Neuronal stem cell (in vitro differentiated cells): ENCODE measurements at regions not wholly inside any gene's neighbourhood (a gene's known extent, or its start where the extent isn't known, plus 50 kb on each side); places are given as distances from the start of the nearest gene placed in this dataset.
"Not testable (repeated sequence)": the region's sequence is repeated elsewhere in the genome, so short reads cannot be mapped to it uniquely, and the experiment has no call there.

Experiments used
- DNase-seq: peaks from one replicate; pipeline ENCODE4 v3.0.0-alpha.2; 2013; ENCODE audit warnings: low spot score
- H2AFZ ChIP-seq: one replicate; pipeline ENCODE4 v1.6.1; 2013; ENCODE audit warnings: mild to moderate bottlenecking, low read length, inconsistent platforms
- H2AK5ac ChIP-seq: 2 replicates; pipeline ENCODE4 v1.6.1; 2013; ENCODE audit warnings: low read depth, mild to moderate bottlenecking, inconsistent platforms, low read length, moderate library complexity, mixed read lengths
- H2BK120ac ChIP-seq: 2 replicates; pipeline ENCODE4 v1.6.1; 2013; ENCODE audit warnings: low read depth, mild to moderate bottlenecking, inconsistent platforms, low read length, moderate library complexity, mixed read lengths
- H2BK12ac ChIP-seq: one replicate; pipeline ENCODE4 v1.6.1; 2013; ENCODE audit warnings: low read length, inconsistent platforms
- H2BK15ac ChIP-seq: 2 replicates; pipeline ENCODE4 v1.6.1; 2013; ENCODE audit warnings: mild to moderate bottlenecking, low read length, inconsistent platforms, mixed read lengths
- H2BK5ac ChIP-seq: one replicate; pipeline ENCODE4 v1.6.1; 2013; ENCODE audit warnings: inconsistent platforms, mild to moderate bottlenecking, low read length, moderate library complexity
- H3K14ac ChIP-seq: one replicate; pipeline ENCODE4 v1.6.1; 2013; ENCODE audit warnings: low read length, inconsistent platforms
- H3K18ac ChIP-seq: 2 replicates; pipeline ENCODE4 v1.6.1; 2013; ENCODE audit warnings: low read length, inconsistent platforms
- H3K23ac ChIP-seq: 2 replicates; pipeline ENCODE4 v1.6.1; 2013; ENCODE audit warnings: low read depth, mild to moderate bottlenecking, mixed read lengths, low read length, inconsistent platforms; ENCODE audit not compliant: poor library complexity
- H3K27ac ChIP-seq: replicated peaks from 3 replicates; pipeline ENCODE4 v1.5.1; 2013; ENCODE audit warnings: low read length, inconsistent platforms
- H3K27me3 ChIP-seq, 3 experiments: 2 replicates each; pipeline ENCODE4 v1.6.1; 2013; ENCODE audit warnings: low read length in 3 of 3, mild to moderate bottlenecking in 2 of 3, inconsistent platforms in 1 of 3, low read depth in 1 of 3, mixed read lengths in 1 of 3, moderate library complexity in 1 of 3; ENCODE audit not compliant: control insufficient read depth in 3 of 3, insufficient read depth in 3 of 3
- H3K36me3 ChIP-seq, 2 donors: replicated peaks in 1 of 2; 2 replicates each; pipeline ENCODE4 v1.6.1; 2013; ENCODE audit warnings: low read length in 2 of 2; ENCODE audit not compliant: control insufficient read depth in 2 of 2, insufficient read depth in 2 of 2
- H3K4ac ChIP-seq: 2 replicates; pipeline ENCODE4 v1.6.1; 2013; ENCODE audit warnings: inconsistent platforms, mild to moderate bottlenecking, low read length, moderate library complexity
- H3K4me1 ChIP-seq, 2 donors: 1 replicate in 1 of 2; 2 replicates in 1 of 2; pipeline ENCODE4 v1.6.1; 2013; ENCODE audit warnings: low read length in 2 of 2, low read depth in 1 of 2; ENCODE audit not compliant: control insufficient read depth in 2 of 2, insufficient read depth in 1 of 2
- H3K4me2 ChIP-seq: one replicate; pipeline ENCODE4 v1.6.1; 2013; ENCODE audit warnings: mild to moderate bottlenecking, low read length, inconsistent platforms; ENCODE audit not compliant: insufficient read depth, poor library complexity, severe bottlenecking
- H3K4me3 ChIP-seq, 2 donors: 2 replicates each; pipeline ENCODE4 v1.5.1; 2013; ENCODE audit warnings: low read length in 2 of 2, mild to moderate bottlenecking in 2 of 2, inconsistent platforms in 1 of 2, moderate library complexity in 1 of 2
- H3K79me1 ChIP-seq: one replicate; pipeline ENCODE4 v1.6.1; 2013; ENCODE audit warnings: low read depth, mild to moderate bottlenecking, inconsistent platforms, low read length, moderate library complexity
- H3K9ac ChIP-seq: one replicate; pipeline ENCODE4 v1.6.1; 2013; ENCODE audit warnings: mild to moderate bottlenecking, low read depth, low read length, inconsistent platforms; ENCODE audit not compliant: poor library complexity
- H3K9me3 ChIP-seq, 2 donors: replicated peaks in 1 of 2; 2 replicates each; pipeline versions ENCODE3 to v1.6.1; 2013; ENCODE audit warnings: low read length in 2 of 2, mild to moderate bottlenecking in 2 of 2, inconsistent platforms in 1 of 2, low read depth in 1 of 2, mixed read lengths in 1 of 2, moderate library complexity in 1 of 2; ENCODE audit not compliant: control insufficient read depth in 2 of 2, insufficient read depth in 1 of 2
- H4K8ac ChIP-seq: one replicate; pipeline ENCODE4 v1.6.1; 2013; ENCODE audit warnings: low read depth, mild to moderate bottlenecking, inconsistent platforms, low read length, moderate library complexity
- H4K91ac ChIP-seq: one replicate; pipeline ENCODE4 v1.6.1; 2013; ENCODE audit warnings: low read length, low read depth, mild to moderate bottlenecking, inconsistent platforms; ENCODE audit not compliant: poor library complexity
- whole genome bisulfite sequencing, 2 donors: extraction: QIAGEN DNeasy Blood & Tissue Kit; methylation state at CpG; one replicate each; pipeline ENCODE4 v1.1.7; 2013; ENCODE audit warnings: missing lambda C conversion rate in 2 of 2, mixed read lengths in 1 of 2; ENCODE audit not compliant: insufficient read length in 2 of 2, insufficient replicate concordance in 1 of 2; ENCODE audit errors: extremely low coverage in 2 of 2; 5-methylcytosine and 5-hydroxymethylcytosine counted together

- WGBS, 2 donors = no CpG with 5 or more reads among the region's 3 CpGs
- Histone ChIP-seq H3K9me3 (no peaks in the 10 kb centered on the region), H4K8ac (no peak overlapping the region)
These were observed 454.2 kb upstream of the KLF6 start for GRCh38 chr10:4239186-4239585.

DNA sequence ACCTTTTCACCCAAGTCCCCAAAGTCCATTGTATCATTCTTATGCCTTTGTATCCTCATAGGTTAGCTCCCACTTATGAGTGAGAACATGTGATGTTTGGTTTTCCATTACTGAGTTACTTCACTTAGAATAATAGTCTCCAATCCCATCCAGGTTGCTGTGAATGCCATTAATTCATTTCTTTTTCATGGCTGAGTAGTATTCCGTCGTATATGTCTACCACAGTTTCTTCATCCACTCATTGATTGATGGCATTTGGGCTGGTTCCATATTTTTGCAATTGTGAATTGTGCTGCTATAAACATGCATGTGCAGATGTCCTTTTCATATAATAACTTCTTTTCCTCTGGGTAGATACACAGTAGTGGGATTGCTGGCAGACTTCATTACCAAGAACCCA, 451.9 kb upstream of the KLF6 start:
- not testable (repeated sequence) for H4K91ac ChIP-seq, H3K36me3 ChIP-seq, H2BK5ac ChIP-seq, H4K8ac ChIP-seq, H3K9ac ChIP-seq, H3K79me1 ChIP-seq, DNase-seq, H3K27ac ChIP-seq, H3K23ac ChIP-seq, H2AFZ ChIP-seq, H3K9me3 ChIP-seq, H2BK12ac ChIP-seq, H3K4me2 ChIP-seq, H2AK5ac ChIP-seq, H3K18ac ChIP-seq, H3K27me3 ChIP-seq, H2BK15ac ChIP-seq, H3K14ac ChIP-seq, H3K4me3 ChIP-seq, H3K4ac ChIP-seq, H2BK120ac ChIP-seq
- WGBS, 2 donors = no CpG with 5 or more reads among the region's 2 CpGs
- peaks cover 0 to 11% of the 10 kb centered on the region in 2 donors for H3K4me1 ChIP-seq

More at GRCh38 chr10:4239186-4239585, 454.2 kb upstream of the KLF6 start:
- no peak overlapping the region for H3K18ac ChIP-seq
- H3K4me2 ChIP-seq = no peak overlapping the region
- no peak overlapping the region for H2BK120ac ChIP-seq
- no peaks in the 10 kb centered on the region for H3K27me3 ChIP-seq
- no peak overlapping the region for H3K27ac ChIP-seq
- no peak overlapping the region for H2AFZ ChIP-seq
- H3K23ac ChIP-seq = no peak overlapping the region
- no peaks in the 10 kb centered on the region for H3K36me3 ChIP-seq
- H3K14ac ChIP-seq = no peak overlapping the region
- H3K9ac ChIP-seq = no peak overlapping the region
- H4K91ac ChIP-seq = no peak overlapping the region
- H3K4ac ChIP-seq = no peak overlapping the region
- no peak overlapping the region for H2BK5ac ChIP-seq
- H2BK15ac ChIP-seq = no peak overlapping the region
- peaks cover 3 to 26% of the 10 kb centered on the region in 2 donors for H3K4me1 ChIP-seq
- H3K4me3 ChIP-seq = no peak overlapping the region
- no peak overlapping the region for H2AK5ac ChIP-seq
- no peak overlapping the region for H2BK12ac ChIP-seq
- no peak for DNase-seq
- H3K79me1 ChIP-seq = no peaks in the 10 kb centered on the region

- Histone ChIP-seq H3K4me1 (no peaks in the 10 kb centered on the region), H3K9ac (no peak overlapping the region), H2AFZ (no peak overlapping the region), H4K8ac (no peak overlapping the region), H3K4me2 (no peak overlapping the region), H3K79me1 (no peaks in the 10 kb centered on the region), H3K23ac (no peak overlapping the region), H3K9me3 (peaks cover 0 to 9% of the 10 kb centered on the region in 2 donors), H3K27ac (no peak overlapping the region), H3K27me3 (no peaks in the 10 kb centered on the region), H2BK15ac (no peak overlapping the region), H3K14ac (no peak overlapping the region), H2BK12ac (no peak overlapping the region), H3K4ac (no peak overlapping the region), H2AK5ac (no peak overlapping the region), H3K18ac (no peak overlapping the region), H3K4me3 (no peak overlapping the region), H4K91ac (no peak overlapping the region), H2BK5ac (no peak overlapping the region), H3K36me3 (no peaks in the 10 kb centered on the region), H2BK120ac (no peak overlapping the region)
- no CpG with 5 or more reads among the region's 8 CpGs for WGBS, 2 donors
- DNase-seq = no peak
These were observed 449.7 kb upstream of the KLF6 start for GRCh38 chr10:4234661-4235060.

GRCh38 chr10:4231439-4231838, 446.4 kb upstream of the KLF6 start:
- no CpG with 5 or more reads among the region's 7 CpGs for WGBS, 2 donors
- no peak for DNase-seq
- peaks cover 0 to 9% of the 10 kb centered on the region in 2 donors for H3K9me3 ChIP-seq
- no peak overlapping the region for H4K91ac ChIP-seq
- no peak overlapping the region for H2BK5ac ChIP-seq
- H3K4me3 ChIP-seq = no peak overlapping the region
- no peaks in the 10 kb centered on the region for H3K27me3 ChIP-seq
- H3K4ac ChIP-seq = no peak overlapping the region
- no peak overlapping the region for H3K9ac ChIP-seq
- H3K23ac ChIP-seq = no peak overlapping the region
- no peak overlapping the region for H2AK5ac ChIP-seq
- no peak overlapping the region for H3K4me2 ChIP-seq
- H3K4me1 ChIP-seq = no peaks in the 10 kb centered on the region
- H4K8ac ChIP-seq = no peak overlapping the region
- no peak overlapping the region for H3K14ac ChIP-seq
- H3K27ac ChIP-seq = no peak overlapping the region
- H2BK120ac ChIP-seq = no peak overlapping the region
- H3K36me3 ChIP-seq = no peaks in the 10 kb centered on the region
- no peak overlapping the region for H2AFZ ChIP-seq
- no peak overlapping the region for H2BK15ac ChIP-seq
- no peak overlapping the region for H2BK12ac ChIP-seq
- H3K18ac ChIP-seq = no peak overlapping the region
- H3K79me1 ChIP-seq = no peaks in the 10 kb centered on the region
